RWPE2 (cell line): ENCODE measurements at regions not wholly inside any gene's neighbourhood (a gene's known extent, or its start where the extent isn't known, plus 50 kb on each side); places are given as distances from the start of the nearest gene placed in this dataset.

Source experiments
- ATAC-seq: fragments of 200-7000 bp; cut with Tn5 transposase; 3 replicates; pipeline ENCODE4 v1.9.1; 2021; ENCODE audit warnings: low read depth
- DNase-seq: peaks from one replicate; pipeline ENCODE4 v3.0.0-alpha.2; 2020; ENCODE audit warnings: low spot score
- H3K27ac ChIP-seq: fragments of 450-650 bp; 2 replicates; pipeline ENCODE4 v1.5.1; 2017; ENCODE audit warnings: mild to moderate bottlenecking; ENCODE audit not compliant: poor library complexity, severe bottlenecking
- H3K27me3 ChIP-seq: fragments of 250-450 bp; sonication (Bioruptor Pico); 2 replicates; pipeline ENCODE4 v1.5.1; 2021; ENCODE audit warnings: mild to moderate bottlenecking, moderate library complexity; ENCODE audit not compliant: insufficient read depth, poor library complexity, severe bottlenecking
- H3K36me3 ChIP-seq: fragments of 250-450 bp; sonication (Bioruptor Pico); 2 replicates; pipeline ENCODE4 v1.5.1; 2020; ENCODE audit warnings: low read depth, mild to moderate bottlenecking, moderate library complexity
- H3K4me1 ChIP-seq: fragments of 250-450 bp; sonication (Bioruptor Pico); 2 replicates; pipeline ENCODE4 v1.5.1; 2021; ENCODE audit warnings: mild to moderate bottlenecking, moderate library complexity; ENCODE audit not compliant: insufficient read depth, poor library complexity, severe bottlenecking
- H3K4me3 ChIP-seq: fragments of 250-450 bp; sonication (Bioruptor Pico); 2 replicates; pipeline ENCODE4 v1.5.1; 2021; ENCODE audit warnings: mild to moderate bottlenecking, moderate library complexity; ENCODE audit not compliant: severe bottlenecking
- H3K9me3 ChIP-seq: fragments of 250-450 bp; sonication (Bioruptor Pico); 2 replicates; pipeline ENCODE4 v1.5.1; 2021; ENCODE audit warnings: mild to moderate bottlenecking, moderate library complexity; ENCODE audit not compliant: severe bottlenecking
- CTCF ChIP-seq: fragments of 450-650 bp; IDR thresholded peaks from one replicate; pipeline ENCODE4 v1.5.1; 2017; ENCODE audit warnings: mild to moderate bottlenecking, moderate library complexity; ENCODE audit not compliant: poor library complexity, severe bottlenecking

GRCh38 chr2:117485588-117485987, 328.9 kb upstream of the DDX18 start:
- no peak overlapping the region for H3K27ac ChIP-seq
- no peak for DNase-seq
- H3K27me3 ChIP-seq, result no peaks in the 10 kb centered on the region
- no peaks in the 10 kb centered on the region for H3K4me1 ChIP-seq
- H3K4me3 ChIP-seq, result no peak overlapping the region
- no peaks in the 10 kb centered on the region for H3K9me3 ChIP-seq
- H3K36me3 ChIP-seq, result no peaks in the 10 kb centered on the region
- ATAC-seq, result no peak
- TF ChIP-seq CTCF, result no peak

GRCh38 chr2:117486081-117486480, 328.4 kb upstream of the DDX18 start:
- no peaks in the 10 kb centered on the region for H3K4me1 ChIP-seq
- H3K9me3 ChIP-seq, result no peaks in the 10 kb centered on the region
- H3K27ac ChIP-seq, result no peak overlapping the region
- ATAC-seq (no peak), DNase-seq (no peak)
- H3K36me3 ChIP-seq, result no peaks in the 10 kb centered on the region
- no peak for TF ChIP-seq CTCF
- no peak overlapping the region for H3K4me3 ChIP-seq
- H3K27me3 ChIP-seq, result no peaks in the 10 kb centered on the region

DNA sequence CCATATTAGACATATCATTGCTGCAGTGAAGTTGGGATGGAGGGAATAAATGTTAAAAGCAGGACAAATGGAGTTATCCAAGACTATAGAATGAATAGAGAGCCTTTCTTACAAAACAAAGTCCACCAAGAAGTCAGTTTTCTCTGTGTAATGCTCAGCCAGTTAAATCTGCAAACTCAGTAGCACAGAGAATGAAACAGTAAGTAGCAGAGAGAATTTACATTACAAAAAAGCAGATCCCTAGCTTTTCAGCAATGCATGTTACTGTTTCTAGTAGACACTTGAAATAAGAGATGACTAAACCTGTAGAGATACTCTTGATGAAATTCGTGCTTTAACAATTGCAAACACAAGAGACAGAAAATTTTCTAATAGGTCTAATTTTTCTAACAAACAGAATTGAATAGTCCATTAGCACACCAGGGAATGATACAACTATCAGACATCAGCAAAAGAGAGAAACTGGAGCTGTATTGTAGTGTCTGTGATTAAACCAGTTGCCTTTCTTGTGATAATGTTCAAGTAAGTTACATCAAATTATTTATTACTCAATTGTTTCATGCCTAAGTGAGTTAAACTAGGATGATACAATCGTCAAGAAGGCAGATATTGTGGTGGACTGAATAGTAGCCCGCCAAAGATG, 322.2 kb upstream of the DDX18 start:
- no peaks in the 10 kb centered on the region for H3K4me1 ChIP-seq
- ATAC-seq (no peak), DNase-seq (no peak)
- no peak overlapping the region for H3K4me3 ChIP-seq
- TF ChIP-seq CTCF, result no peak
- no peaks in the 10 kb centered on the region for H3K27me3 ChIP-seq
- no peaks in the 10 kb centered on the region for H3K9me3 ChIP-seq
- no peak overlapping the region for H3K27ac ChIP-seq
- H3K36me3 ChIP-seq, result no peaks in the 10 kb centered on the region

DNA sequence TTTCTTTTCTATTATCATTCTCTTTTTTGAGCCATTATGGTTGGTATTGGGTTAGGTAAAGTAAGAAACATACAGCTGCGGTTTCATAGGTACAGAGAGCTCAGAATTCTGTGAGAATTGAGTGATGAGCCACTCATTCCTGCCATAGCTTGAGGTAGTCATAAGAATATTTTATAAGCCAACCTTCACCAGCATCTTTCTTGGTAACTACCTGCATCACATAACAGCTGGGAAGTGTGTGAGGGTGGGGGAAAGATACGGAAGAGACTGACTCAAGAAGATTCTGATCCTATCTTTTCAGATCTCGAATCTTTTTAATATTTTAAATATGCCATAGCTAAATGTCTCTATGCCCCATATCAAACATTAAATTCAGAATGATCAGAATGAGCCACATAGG, 313.8 kb upstream of the DDX18 start:
- H3K36me3 ChIP-seq, result no peaks in the 10 kb centered on the region
- H3K4me3 ChIP-seq, result no peak overlapping the region
- no peak for DNase-seq
- H3K9me3 ChIP-seq, result no peaks in the 10 kb centered on the region
- H3K27me3 ChIP-seq, result no peaks in the 10 kb centered on the region
- ATAC-seq, result no peak
- no peaks in the 10 kb centered on the region for H3K4me1 ChIP-seq
- H3K27ac ChIP-seq, result no peak overlapping the region
- no peak for TF ChIP-seq CTCF

- Histone ChIP-seq H3K4me3 (no peak overlapping the region), H3K9me3 (no peaks in the 10 kb centered on the region), H3K36me3 (no peaks in the 10 kb centered on the region), H3K27me3 (no peaks in the 10 kb centered on the region), H3K4me1 (no peaks in the 10 kb centered on the region), H3K27ac (no peak overlapping the region)
- ATAC-seq, result no peak
- no peak for TF ChIP-seq CTCF
- DNase-seq, result no peak
These were observed 312.4 kb upstream of the DDX18 start for GRCh38 chr2:117502121-117502520.
